NCI-H510A (cell line): ENCODE measurements at regions not wholly inside any gene's neighbourhood (a gene's known extent, or its start where the extent isn't known, plus 50 kb on each side); places are given as distances from the start of the nearest gene placed in this dataset.

Source experiments
- DNase-seq: peaks from one replicate; lab custom pipeline; 2025; lab: John Stamatoyannopoulos, UW

DNA sequence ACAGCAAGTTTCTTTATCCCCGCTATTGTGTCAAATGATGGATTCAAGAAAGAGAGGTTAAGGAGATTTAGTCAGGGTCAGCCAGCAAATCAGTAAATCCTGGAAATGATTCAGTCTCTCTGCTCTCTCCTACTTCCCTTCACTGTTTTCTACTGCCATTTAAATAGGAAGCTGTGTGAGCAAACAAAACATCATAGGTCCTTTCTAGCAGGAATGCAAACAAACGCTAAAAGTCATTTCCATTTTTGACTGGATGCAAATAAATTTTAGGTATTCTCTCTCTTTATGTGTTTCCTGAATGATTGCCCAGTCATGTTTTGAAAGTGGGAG, 299.4 kb upstream of the RORA start:
- DNase-seq: no peak

DNA sequence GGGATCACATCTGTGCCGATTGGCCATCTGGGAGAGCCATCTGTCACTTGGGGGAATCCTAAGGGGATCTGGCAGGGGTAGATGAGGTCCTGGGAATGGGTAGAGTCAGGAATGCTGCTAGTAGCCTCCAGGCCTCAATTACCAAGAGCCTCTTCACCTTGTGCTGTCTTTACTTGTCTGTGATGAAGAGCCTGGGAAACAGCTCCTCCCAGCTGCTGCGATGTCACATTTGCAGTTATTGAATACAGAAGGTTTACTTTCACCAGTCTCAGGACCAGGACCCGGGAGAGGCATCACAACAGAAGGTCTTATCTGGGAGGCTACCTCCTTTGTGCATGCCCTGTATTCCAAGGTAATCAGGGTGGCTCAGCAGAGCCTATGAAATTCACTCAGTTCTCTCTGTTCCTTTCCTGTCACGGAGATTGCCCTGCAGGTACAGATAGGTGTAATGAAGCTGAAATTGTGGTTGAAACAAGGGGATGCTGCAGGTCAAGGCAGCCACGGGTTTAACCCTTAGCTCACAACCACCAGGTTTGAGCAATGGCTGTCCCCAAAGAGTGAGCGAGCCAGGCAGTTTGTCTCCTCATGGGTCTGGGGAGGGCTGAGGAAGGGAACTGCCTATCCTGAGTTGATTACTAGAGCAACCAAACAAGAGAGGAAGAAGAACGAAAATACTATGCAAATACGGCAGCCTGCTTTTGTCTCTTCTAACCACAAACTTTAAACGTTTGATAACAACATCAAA, 298.9 kb upstream of the RORA start:
- no peak for DNase-seq

DNA sequence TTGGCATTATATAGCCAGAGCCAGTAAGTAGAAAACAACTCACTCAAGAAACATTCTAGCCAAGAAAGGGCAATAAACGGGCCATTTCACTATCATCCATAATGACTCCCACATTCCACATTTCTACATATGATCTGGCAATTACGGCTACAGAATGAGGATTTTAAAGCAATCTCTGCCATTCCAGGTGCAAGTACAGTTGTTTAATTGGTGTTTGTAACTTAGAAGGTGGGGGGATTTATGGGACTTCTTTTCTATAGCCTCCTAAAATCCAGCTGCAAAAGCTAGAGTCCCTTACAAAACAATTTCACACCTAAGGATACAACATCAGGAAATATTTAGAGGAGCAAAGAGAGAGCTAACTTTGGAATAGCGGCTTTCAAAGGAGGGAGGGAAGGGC, 295.4 kb upstream of the RORA start:
- no peak for DNase-seq

DNA sequence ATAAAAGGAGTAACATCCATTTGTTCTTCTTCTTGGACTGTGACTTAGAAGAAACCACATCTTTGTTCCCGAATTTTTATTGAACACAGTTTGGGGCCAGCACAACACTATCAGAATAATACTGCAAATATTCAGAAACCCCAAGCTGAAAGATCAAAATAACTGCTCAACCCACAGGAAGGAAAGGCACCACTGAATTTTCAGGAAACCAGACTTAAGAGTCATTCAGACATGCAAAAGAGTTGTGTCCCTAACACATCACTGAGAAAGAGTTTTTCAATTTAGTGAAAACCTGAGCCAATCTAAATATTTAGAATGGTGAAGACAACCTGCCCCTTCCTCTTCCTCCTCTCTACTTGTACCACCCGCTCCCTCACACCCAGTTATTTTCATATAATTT, 295.0 kb upstream of the RORA start:
- DNase-seq: no peak

DNA sequence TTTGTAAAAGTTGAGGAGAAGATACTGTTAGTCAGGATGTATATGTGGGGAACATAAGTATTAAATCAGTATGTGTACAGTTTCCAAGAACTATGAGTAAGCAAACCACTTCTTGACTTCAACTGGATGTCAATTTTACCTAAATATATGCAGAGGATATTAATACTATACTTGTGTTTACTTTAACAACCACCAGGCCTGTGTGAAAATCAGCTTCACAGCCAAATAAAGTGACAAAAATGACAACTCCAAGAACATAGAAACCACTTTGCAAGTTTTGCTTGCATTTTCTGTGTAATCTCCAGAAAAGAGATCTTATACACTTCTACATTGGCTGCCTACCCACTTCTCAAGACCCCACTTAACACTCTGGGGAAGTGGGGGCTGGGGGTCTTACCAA, 293.3 kb upstream of the RORA start:
- DNase-seq: no peak

DNA sequence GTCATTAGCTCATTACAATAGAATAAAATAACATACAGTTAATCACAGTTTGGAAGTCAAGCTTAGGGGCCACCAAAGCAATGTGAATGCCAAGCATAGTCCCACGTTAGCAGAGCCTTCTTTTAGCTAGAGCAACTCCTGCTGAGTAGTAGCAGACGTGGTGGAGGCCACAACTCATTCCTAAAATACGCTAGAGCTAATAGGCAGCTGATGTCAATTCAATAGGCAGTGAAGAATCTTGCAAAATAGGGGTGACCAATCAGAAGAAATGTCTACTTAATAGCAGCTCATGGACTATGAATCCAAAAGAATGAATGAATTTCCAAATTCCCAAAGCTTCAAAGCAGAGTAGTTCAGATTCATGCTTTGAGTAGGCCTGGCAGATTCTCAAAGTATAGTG, 292.9 kb upstream of the RORA start:
- DNase-seq: no peak

DNA sequence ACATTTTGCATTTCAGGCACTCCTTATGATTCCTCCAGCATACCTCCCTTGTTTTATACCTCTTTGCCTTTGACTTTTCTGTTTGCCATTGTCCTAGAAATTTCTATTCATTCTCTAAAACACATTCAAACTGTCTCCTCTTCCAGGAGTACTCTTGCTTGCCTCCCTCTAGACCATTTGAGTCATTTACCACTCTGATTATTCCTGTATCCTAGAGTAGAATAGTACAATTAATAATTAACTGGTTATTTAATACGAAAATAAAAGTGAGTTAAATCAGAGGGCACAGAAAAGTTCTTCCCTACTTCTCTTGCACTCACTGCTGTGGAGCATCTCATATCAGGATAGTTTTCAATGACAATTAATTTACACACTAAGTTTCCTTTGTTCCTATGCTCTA, 290.2 kb upstream of the RORA start:
- no peak for DNase-seq

DNA sequence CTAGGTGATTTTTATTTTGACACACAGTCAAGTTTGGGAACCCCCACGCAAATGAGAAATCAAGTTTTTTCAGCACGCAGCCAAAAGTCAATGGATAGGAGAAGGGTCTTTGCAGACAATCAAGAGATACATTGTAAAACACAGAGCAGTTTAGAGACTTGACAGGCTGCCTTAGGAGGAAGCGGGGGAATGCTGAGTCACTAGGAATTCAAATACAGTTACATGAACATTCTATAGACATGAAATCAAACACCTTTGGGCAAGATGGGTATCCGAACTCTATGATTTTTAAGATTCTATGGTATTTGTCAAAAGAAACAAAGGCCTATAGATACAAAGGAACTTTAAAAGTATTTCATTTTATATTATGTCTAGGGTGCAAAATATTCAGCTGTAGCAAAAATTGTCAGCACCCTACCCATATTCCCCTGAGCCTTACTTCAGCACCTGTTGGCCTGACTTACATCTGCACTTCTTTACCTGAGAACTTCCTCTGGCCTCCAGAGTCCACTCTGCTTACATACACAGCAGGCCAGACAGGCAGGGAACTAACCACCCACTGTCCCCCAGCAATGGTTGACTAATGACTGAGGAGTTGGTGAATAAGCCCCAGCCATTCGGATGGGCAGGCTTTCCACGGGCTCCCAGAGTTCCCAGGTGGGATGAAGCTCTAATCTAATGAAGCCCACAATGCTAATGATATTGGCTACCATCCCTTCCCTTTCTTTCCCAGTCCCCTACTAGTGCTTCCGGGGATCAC, 289.3 kb upstream of the RORA start:
- DNase-seq: no peak

DNA sequence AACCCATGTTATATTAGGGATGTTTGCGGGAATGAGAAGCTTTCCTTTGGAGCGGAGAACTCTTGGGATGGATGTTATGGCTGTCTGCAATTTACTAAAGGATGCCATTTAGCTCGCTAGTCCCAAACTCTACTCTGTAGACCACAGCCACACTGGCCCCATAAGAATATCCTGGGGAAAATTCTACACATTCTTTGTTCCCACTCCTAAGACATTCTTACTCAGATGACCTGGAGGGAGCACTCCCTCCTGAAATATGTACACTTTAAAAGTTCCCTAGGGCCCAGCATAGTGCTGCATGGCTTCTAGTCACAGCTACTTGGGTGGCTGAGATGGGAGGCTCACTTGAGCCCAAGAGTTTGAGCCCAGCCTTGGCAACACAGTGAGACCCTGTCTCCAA, 288.7 kb upstream of the RORA start:
- DNase-seq: no peak

DNA sequence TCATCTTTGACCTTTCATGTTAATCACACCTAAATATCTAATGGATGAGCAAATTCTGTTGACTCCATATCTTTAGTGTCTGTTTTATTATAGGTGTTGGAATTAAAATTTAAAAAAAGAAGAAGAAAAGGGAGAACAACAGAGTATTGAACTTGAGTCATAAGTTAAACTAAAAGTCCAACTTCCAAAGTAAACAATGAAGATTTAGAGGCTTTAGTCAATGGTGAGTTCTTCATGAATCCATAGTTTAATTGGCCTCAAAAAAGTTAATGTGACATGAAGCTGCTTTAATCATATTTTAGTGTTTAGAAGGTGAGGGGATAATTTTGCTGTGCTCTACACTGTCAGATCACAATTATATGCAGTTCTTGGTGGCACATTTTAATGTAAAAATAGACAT, 288.2 kb upstream of the RORA start:
- no peak for DNase-seq

DNA sequence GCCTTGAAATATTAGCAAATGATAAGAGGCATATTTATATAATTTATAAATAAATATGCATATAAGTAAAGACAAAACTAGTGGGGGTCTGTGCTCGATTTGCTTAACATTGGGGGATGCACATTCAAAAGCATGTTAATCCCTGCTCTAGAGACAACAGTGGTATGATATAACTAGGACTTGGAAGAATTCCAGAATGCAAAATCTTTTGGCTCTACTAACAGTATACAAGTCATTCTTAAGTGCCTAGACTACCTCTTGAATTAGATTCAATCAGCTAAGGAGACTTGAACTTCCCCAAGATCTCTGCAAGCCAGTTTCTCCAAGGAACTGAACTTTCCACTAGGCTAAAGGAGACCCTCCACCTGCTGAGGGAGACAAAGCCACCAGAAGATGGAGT, 282.7 kb upstream of the RORA start:
- no peak for DNase-seq

DNA sequence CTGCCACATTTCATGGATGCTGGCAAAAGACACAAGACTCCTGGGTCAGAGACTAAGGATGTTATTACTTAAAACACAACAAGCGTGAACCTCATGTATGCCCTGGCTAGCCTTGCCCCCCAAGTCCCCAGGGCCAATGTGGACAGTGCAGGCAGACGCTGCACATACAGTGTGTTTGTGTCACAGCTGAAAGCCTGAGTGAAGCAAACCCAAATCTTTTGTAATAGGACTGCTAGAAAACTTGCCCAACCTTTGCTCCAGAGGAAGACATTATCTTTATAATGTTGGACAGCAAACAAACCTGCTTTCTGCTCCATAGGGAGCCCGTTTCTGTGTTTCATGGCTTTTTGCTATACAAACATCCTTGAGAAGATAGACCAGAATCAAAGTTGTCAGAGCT, 282.0 kb upstream of the RORA start:
- DNase-seq: no peak

DNA sequence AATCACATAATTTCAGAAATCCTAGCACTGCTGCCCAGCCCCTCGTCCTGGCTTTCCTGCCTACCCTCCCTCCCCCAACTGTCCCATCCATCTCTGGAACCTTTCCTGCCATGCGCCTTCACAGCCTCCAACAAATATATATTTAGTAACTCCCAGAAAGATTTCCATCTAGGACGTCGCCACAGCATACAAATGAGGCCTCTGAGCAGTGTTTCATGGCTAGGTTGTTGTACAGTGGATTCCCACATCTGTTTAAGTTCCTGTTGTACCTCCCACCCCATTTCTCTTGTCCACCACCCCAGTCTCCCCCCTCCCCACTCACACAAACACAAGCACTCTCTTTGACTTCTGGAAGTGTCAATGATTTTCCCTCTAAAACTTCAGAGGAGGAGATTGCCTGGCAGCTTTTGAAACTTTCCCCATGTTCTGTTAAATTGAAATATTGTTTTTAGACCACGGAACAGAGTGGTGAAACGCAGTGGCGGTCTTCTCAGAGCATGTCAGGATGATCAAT, 280.3 kb upstream of the RORA start:
- DNase-seq: no peak

DNA sequence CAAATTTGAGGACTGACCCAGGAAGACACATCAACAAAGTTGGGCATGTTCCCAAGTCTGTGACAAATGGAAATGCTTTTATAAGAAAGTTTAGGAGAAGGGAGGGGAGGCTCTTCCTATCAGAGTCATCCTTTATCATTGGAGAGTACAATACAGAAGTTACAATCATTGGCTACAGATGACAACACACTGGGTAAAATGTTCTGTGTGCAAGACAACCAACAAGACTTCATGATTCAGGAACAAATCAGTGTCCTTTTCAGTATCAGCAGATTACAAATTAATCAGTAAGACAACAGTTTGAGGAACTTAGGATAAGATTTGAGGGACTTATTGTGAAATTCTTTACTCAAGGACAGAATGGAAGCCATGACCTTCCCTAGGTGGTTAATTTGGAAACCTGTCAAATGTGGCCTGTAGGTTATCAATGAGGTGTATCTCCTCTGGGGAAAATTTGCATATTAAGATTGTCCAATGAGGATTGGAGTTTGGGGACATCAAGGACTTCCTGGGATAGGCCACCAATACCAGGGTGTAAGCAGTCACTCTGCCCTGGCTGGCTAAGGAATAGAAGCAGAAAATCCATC, 274.4 kb upstream of the RORA start:
- no peak for DNase-seq

DNA sequence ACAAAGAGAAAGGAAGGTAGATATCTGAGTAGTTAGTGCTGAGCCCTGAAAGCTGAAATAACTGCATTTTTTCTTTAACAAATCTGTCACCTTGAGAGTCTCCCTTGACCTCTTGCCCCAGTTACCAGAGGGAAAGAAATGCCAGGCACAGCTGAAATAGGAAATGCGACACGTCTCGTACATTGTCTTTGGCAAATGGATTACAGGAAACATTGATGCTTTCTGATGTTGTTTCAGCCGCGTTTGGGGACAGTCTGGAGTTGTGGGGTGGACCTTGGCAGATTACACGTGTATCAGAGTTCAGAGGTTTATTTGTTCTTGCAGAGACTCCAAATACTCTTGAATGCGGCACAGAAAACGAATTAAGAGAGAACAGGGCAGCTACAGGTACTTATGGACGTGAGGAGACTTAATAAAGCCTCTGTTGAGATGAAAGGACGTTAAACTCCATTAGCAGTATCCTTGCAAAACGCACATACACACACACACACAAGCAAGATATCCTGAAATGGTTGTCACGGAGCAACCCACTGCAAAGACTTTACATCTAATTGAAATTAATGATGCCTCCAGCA, 272.8 kb upstream of the RORA start:
- DNase-seq: no peak

DNA sequence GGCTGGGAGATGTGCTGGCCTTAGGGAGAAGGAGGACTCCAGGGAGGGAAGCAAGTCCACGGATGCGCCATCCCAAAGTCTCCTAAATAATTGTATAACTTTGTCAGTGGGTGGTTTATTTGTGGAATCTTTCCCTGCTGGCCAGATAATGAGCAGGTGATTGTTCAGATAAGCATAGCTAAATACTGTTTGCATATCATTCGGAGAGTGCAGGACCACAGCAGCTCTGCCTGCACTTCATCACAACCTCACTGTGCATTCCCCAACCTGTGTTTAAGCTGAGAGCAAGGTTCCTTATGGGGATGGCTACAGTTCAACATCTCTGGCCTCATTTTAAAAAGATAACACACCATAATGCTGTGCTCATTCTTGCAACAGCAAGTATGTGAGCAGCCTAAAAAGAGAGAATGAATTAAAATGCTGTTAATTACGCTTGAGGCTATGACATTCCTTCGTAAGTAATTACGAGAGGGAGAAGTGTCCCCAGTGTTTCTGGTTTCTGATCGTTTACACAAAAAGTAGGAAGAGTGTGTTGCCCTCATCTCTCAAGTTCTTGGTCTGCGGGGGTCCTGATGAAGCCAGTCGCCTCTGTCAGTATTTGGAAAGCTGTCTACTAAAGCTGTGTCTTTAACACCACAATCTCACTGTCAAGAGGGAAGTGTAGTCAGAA, 272.0 kb upstream of the RORA start:
- DNase-seq: no peak

DNA sequence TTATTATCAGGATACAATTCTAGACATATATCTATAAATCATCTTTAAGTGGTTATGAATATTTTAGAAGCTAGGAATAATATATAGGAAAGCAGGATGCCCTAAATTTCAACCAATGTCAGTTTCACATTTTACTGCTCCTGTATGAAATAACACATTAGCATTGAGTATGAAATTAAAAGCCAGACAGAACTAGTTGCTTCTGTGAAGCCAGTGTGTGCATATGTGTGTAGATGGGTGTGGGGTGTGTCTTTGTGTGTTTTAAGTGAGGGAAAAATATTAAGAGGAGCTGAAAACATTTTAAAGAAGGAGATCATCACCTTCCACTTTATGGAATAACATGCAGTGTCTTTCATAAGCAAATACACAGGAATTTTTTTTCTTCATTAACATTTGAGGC, 271.4 kb upstream of the RORA start:
- no peak for DNase-seq

DNA sequence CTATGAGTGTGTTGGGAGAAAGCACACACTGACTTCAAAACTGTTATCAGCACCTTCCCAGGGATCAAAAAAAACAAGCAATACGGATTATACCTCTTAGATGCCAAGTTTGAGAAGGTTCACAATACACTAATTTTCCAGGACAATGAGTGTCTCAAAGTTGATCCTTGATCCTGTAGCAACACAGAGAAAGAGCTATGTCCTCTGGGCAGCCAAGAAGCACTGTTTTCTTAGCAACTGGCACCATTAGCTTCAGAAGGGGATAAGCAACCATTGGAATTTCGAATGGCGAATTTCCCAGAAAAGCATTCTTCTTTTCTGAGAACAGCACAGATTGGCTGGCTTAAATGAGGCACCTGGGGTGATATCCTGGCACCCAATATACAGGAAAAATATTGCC, 270.3 kb upstream of the RORA start:
- DNase-seq: no peak

DNA sequence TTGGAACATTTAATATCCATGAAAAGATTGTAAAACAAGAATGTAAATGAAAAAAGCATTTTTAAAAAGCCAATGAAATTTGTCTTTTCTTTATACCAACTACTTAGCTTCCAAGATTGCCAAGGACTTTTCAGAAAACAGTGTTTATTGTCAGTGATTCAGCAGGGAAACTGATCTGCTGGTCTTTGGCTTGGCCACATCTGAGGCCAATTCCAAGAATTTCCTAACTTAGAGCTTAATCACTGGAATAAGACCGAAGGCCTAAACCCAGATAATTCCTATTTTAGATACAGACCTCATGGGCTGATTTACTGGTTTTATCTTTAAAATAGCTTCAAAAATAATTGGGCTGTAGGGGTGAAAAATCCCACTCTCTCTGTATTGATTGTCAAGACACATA, 260.5 kb upstream of the RORA start:
- DNase-seq: no peak

DNA sequence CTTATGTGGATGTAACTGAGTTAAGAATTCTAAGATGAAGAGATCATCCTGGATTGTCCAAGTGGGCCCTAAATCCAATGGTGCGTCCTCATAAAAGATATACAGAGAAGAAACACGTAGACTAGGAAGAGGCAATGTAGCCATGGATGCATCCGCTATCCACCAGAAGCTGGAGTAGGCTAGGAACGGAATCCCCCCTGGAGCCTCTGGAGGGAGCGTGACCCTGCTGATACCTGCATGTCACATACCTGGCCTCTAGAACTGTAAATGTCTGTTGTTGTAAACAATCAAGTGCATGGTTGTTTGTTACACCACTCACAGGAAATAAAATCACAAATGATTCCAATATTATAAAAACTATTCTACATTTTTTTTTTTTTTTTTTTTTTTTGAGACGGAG, 254.5 kb upstream of the RORA start:
- DNase-seq: no peak

DNA sequence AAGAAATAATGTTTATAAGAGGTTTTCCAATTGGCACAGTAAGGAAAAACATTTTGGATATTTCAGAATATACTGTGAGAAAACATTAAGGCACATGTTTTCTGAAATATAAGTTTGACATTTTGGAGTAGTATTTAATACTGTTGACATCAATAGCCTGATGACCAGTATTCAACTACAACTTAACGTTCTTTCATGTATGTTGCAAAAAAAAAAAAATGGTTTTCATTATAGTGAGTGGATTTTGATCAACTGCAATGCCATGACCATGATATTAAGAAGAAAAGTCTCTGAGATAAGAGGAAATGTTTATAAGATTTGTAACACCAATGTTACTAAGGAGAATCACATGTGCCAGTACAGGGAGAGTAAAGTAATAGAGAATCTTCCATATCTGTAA, 252.8 kb upstream of the RORA start:
- no peak for DNase-seq

DNA sequence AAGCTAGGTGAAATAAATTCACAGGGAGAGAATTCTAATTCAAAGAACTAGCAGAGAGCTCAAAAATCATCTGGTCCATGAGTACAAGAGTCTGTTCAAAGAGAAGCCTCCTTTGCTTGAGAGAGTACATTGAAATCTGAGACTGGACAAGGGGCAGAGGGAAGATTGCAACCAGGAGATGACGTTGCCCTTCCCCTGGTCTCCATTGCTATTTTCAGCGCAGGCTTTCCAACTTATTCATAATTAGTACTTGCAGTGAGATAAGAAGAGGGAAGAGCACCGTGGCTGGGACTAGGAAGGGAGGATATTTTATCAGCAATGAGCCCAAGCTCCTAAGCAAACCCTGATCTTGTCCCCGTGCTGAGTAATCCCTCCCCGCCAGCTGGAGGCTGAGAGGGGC, 251.8 kb upstream of the RORA start:
- no peak for DNase-seq

DNA sequence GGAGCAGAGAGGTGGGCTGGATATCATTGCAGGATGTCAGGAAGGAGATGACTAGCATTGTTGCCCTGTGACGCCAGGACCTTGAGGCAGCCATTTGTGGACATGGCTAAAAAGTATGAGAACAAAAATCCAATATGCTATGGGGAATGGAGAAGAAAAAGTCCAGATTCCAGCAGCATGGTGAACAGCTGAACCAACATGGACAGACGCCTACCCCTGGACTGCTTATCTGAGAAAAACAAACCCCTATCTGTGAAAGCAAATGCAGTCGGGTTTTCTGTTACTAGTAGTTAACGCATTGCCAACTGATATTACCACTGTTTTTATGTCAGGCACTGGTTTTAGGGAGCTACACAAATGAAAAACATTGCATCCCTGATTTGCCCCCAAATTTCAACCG, 251.2 kb upstream of the RORA start:
- DNase-seq: no peak
